IMR-90 (cell line): ENCODE measurements at regions not wholly inside any gene's neighbourhood (a gene's known extent, or its start where the extent isn't known, plus 50 kb on each side); places are given as distances from the start of the nearest gene placed in this dataset.

Source experiments
- ATAC-seq: fragments of 200-7000 bp; cut with Tn5 transposase; 2 replicates; pipeline ENCODE4 v1.9.1; 2020; ENCODE audit warnings: low read depth, mild to moderate bottlenecking, moderate library complexity
- BruUV-seq: library from RNA; stranded (reverse); fragments of 400-500 nt; replicated peaks from 2 replicates; lab custom pipeline; 2021; lab: Mats Ljungman, UMichigan
- CTCF ChIA-PET: fragments of 300-600 bp; formaldehyde crosslinking; extraction: SDS; loops from one replicate; lab custom pipeline; 2021; ENCODE audit warnings: antibody characterized with exemption; lab: Yijun Ruan, JAX
- POLR2A ChIA-PET: fragments of 300-600 bp; sonication (Branson Sonifier 250); formaldehyde crosslinking; loops from one replicate; lab custom pipeline; 2022; ENCODE audit warnings: antibody characterized with exemption; ENCODE audit not compliant: unreplicated experiment; lab: Charles Lee
- DNase-seq: peaks from one replicate; pipeline ENCODE4 v3.0.0; 2013
- H2AFZ ChIP-seq: replicated peaks from 2 replicates; pipeline ENCODE3; 2013; ENCODE audit warnings: low read length, mild to moderate bottlenecking; ENCODE audit not compliant: poor library complexity
- H2AK5ac ChIP-seq: 2 replicates; pipeline ENCODE4 v1.6.1; 2013; ENCODE audit warnings: low read depth, low read length, inconsistent platforms
- H2AK9ac ChIP-seq: replicated peaks from 2 replicates; pipeline ENCODE3; 2013; ENCODE audit warnings: mild to moderate bottlenecking, low read depth, low read length, moderate library complexity; ENCODE audit not compliant: poor library complexity
- H2BK120ac ChIP-seq: 2 replicates; pipeline ENCODE4 v1.6.1; 2013; ENCODE audit warnings: low read depth, low read length, inconsistent platforms
- H2BK15ac ChIP-seq: 3 replicates; pipeline ENCODE4 v1.6.1; 2013; ENCODE audit warnings: low read depth, low read length, inconsistent platforms
- H2BK20ac ChIP-seq: 2 replicates; pipeline ENCODE4 v1.6.1; 2013; ENCODE audit warnings: low read depth, mild to moderate bottlenecking, inconsistent platforms, low read length, moderate library complexity
- H2BK5ac ChIP-seq: 2 replicates; pipeline ENCODE4 v1.6.1; 2013; ENCODE audit warnings: mild to moderate bottlenecking, low read depth, low read length, inconsistent platforms; ENCODE audit not compliant: poor library complexity, severe bottlenecking
- H3K14ac ChIP-seq: replicated peaks from 2 replicates; pipeline ENCODE4 v1.6.1; 2013; ENCODE audit warnings: low read depth, low read length, inconsistent platforms
- H3K18ac ChIP-seq: 2 replicates; pipeline ENCODE4 v1.6.1; 2013; ENCODE audit warnings: low read depth, low read length, control low read depth
- H3K23ac ChIP-seq: 2 replicates; pipeline ENCODE4 v1.6.1; 2013; ENCODE audit warnings: low read depth, low read length, inconsistent platforms
- H3K27ac ChIP-seq: 2 replicates; pipeline ENCODE4 v1.5.1; 2013; ENCODE audit warnings: mild to moderate bottlenecking, control low read depth, low read length; ENCODE audit not compliant: insufficient read depth
- H3K27me3 ChIP-seq: 2 replicates; pipeline ENCODE4 v1.6.1; 2013; ENCODE audit warnings: low read length; ENCODE audit not compliant: control insufficient read depth, insufficient read depth
- H3K36me3 ChIP-seq: 2 replicates; pipeline ENCODE4 v1.6.1; 2013; ENCODE audit warnings: low read length, mixed read lengths; ENCODE audit not compliant: control insufficient read depth, insufficient read depth
- H3K4ac ChIP-seq: 2 replicates; pipeline ENCODE4 v1.6.1; 2013; ENCODE audit warnings: low read depth, low read length, inconsistent platforms
- H3K4me1 ChIP-seq: 2 replicates; pipeline ENCODE4 v1.6.1; 2013; ENCODE audit warnings: low read length, mixed read lengths; ENCODE audit not compliant: control insufficient read depth, insufficient read depth
- H3K4me2 ChIP-seq: 2 replicates; pipeline ENCODE4 v1.6.1; 2013; ENCODE audit warnings: low read depth, mild to moderate bottlenecking, control low read depth, low read length, moderate library complexity
- H3K4me3 ChIP-seq: 2 replicates; pipeline ENCODE4 v1.5.1; 2013; ENCODE audit warnings: low read depth, mild to moderate bottlenecking, control low read depth, low read length, moderate library complexity; ENCODE audit not compliant: insufficient read depth
- H3K56ac ChIP-seq: 2 replicates; pipeline ENCODE4 v1.6.1; 2013; ENCODE audit warnings: low read length, inconsistent platforms; ENCODE audit not compliant: insufficient read depth; ENCODE audit errors: extremely low read depth
- H3K79me1 ChIP-seq, 2 experiments: 2 replicates each; pipeline ENCODE4 v1.6.1; 2013; ENCODE audit warnings: low read length in 2 of 2, inconsistent platforms in 1 of 2, low read depth in 1 of 2
- H3K9ac ChIP-seq: 2 replicates; pipeline ENCODE4 v1.6.1; 2013; ENCODE audit warnings: low read depth, low read length, control low read depth
- H3K9me1 ChIP-seq: 2 replicates; pipeline ENCODE4 v1.6.1; 2013; ENCODE audit warnings: low read length, inconsistent platforms; ENCODE audit not compliant: insufficient read depth
- H3K9me3 ChIP-seq: 2 replicates; pipeline ENCODE4 v1.6.1; 2013; ENCODE audit warnings: low read length; ENCODE audit not compliant: control insufficient read depth, insufficient read depth
- H4K20me1 ChIP-seq: 2 replicates; pipeline ENCODE4 v1.6.1; 2013; ENCODE audit warnings: low read length, inconsistent platforms; ENCODE audit not compliant: insufficient read depth
- H4K5ac ChIP-seq: 2 replicates; pipeline ENCODE4 v1.6.1; 2013; ENCODE audit warnings: mild to moderate bottlenecking, low read depth, low read length, control low read depth
- H4K8ac ChIP-seq, 2 experiments: 2 replicates each; pipeline ENCODE4 v1.6.1; 2013; ENCODE audit warnings: low read depth in 2 of 2, low read length in 2 of 2, control low read depth in 1 of 2, inconsistent platforms in 1 of 2
- H4K91ac ChIP-seq: 2 replicates; pipeline ENCODE4 v1.6.1; 2013; ENCODE audit warnings: low read depth, low read length, inconsistent platforms; ENCODE audit not compliant: insufficient read depth
- BHLHE40 ChIP-seq: fragments of 150-350 bp; IDR thresholded peaks from 2 replicates; pipeline ENCODE4 v1.6.1; 2016; ENCODE audit warnings: mild to moderate bottlenecking, low read depth, low read length
- CHD1 ChIP-seq: IDR thresholded peaks from 2 replicates; pipeline ENCODE4 v1.6.1; 2012; ENCODE audit warnings: low read depth, low read length, improper control_type of control experiment
- MAFK ChIP-seq: IDR thresholded peaks from 2 replicates; pipeline ENCODE4 v1.6.1; 2012; ENCODE audit warnings: low read depth, low read length, improper control_type of control experiment
- MAZ ChIP-seq: IDR thresholded peaks from 2 replicates; pipeline ENCODE4 v1.6.1; 2012; ENCODE audit warnings: low read depth, mild to moderate bottlenecking, low read length, improper control_type of control experiment, moderate library complexity, borderline replicate concordance
- MXI1 ChIP-seq: IDR thresholded peaks from 2 replicates; pipeline ENCODE4 v1.6.1; 2012; ENCODE audit warnings: low read depth, mild to moderate bottlenecking, low read length, moderate library complexity, borderline replicate concordance
- RFX5 ChIP-seq: IDR thresholded peaks from 2 replicates; pipeline ENCODE4 v1.8.0; 2012; ENCODE audit warnings: low read depth, mild to moderate bottlenecking, low read length, moderate library complexity
- SMC3 ChIP-seq: fragments of 150-350 bp; IDR thresholded peaks from 2 replicates; pipeline ENCODE4 v1.6.1; 2016; ENCODE audit warnings: low read depth, mild to moderate bottlenecking, antibody characterized with exemption, low read length, moderate library complexity
- WGBS, 2 experiments: methylation state at CpG; one replicate each; pipeline versions ENCODE4 v1.1.5 to v1.1.7; 2013; ENCODE audit warnings: missing lambda C conversion rate in 2 of 2; ENCODE audit not compliant: insufficient read length in 1 of 2; ENCODE audit errors: extremely low coverage in 2 of 2; 5-methylcytosine and 5-hydroxymethylcytosine counted together
- dilution Hi-C: fragments of 300-500 bp; cut with HindIII; formaldehyde crosslinking; loops from one replicate; pipeline ENCODE4 v1.14.3; 2018; ENCODE audit warnings: low sequenced_read_pairs; ENCODE audit not compliant: unreplicated experiment
- in situ Hi-C: fragments of 300-500 bp; cut with MboI; formaldehyde crosslinking; loops from 3 replicates; pipeline ENCODE4 v1.14.3; 2019; ENCODE audit warnings: low sequenced_read_pairs, inconsistent platforms, mixed read lengths
- intact Hi-C: fragments of 100-400 bp; cut with micrococcal nuclease; formaldehyde crosslinking; loops from 2 replicates; pipeline ENCODE4 v1.10.0; 2022
- TF ChIP-seq, protein P1 (sequence below): conservative IDR thresholded peaks from 2 replicates; pipeline ENCODE4 v1.5.1; 2012; ENCODE audit warnings: mild to moderate bottlenecking, low read depth, low read length, improper control_type of control experiment
- TF ChIP-seq, protein P2 (sequence below): fragments of 150-350 bp; IDR thresholded peaks from 2 replicates; pipeline ENCODE4 v1.6.1; 2017; ENCODE audit warnings: mild to moderate bottlenecking, antibody characterized with exemption, low read length, low read depth

DNA sequence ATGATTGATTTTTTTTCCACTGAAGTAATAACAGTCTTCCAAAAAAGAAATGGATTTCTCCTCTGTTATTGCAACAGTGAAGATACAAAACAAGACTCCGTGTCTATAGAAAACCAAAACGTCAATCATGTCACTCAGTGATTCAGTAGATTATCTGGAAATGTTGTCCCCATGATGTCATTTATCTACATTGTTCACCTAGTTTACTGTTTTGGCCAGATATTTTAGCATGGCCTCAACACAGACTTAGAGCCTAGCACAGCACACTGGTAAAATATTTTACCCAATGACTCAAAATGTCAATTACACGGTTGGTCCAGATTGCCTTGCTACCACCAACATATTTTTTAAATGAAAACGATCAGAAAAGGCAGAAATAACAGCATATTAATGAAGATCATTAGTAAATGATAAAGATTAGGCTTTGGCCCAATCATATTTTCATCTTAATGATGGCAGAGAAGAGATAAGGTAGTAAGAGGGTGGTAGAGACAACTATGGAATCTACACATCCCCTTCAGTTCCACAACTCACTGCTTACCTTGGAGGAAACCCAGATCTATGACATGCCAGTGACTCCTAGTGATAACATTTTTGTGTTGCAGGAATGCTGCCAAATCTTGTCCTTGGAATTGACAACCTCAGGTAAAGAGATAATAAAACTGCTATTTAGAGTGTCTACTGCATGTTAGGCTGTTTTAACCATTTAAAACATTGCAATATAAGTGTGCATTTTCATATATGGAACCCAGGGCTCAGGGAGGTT lies 347.7 kb upstream of the ARPP21 start:
- no peak overlapping the region for H3K14ac ChIP-seq
- no peaks in the 10 kb centered on the region for H3K27me3 ChIP-seq
- H3K9me1 ChIP-seq: no peaks in the 10 kb centered on the region
- intact Hi-C loops (no loop called here), in situ Hi-C loops (no loop called here), dilution Hi-C loops (no loop called here)
- no peak overlapping the region for H2BK120ac ChIP-seq
- no peak overlapping the region for H2AK5ac ChIP-seq
- no peak overlapping the region for H3K27ac ChIP-seq
- no peak overlapping the region for H3K4me2 ChIP-seq
- no peak overlapping the region for H3K18ac ChIP-seq
- H4K8ac ChIP-seq: no peak overlapping the region
- BruUV-seq: no TSS peak
- H2BK15ac ChIP-seq: no peak overlapping the region
- no peak overlapping the region for H4K91ac ChIP-seq
- H3K56ac ChIP-seq: no peak overlapping the region
- no CpG with 5 or more reads among the region's 4 CpGs for WGBS, 2 experiments
- ATAC-seq (no peak), DNase-seq (no peak)
- H2AFZ ChIP-seq: no peak overlapping the region
- H3K9ac ChIP-seq: no peak overlapping the region
- H4K20me1 ChIP-seq: no peaks in the 10 kb centered on the region
- no peak overlapping the region for H4K5ac ChIP-seq
- H3K36me3 ChIP-seq: no peaks in the 10 kb centered on the region
- no peak overlapping the region for H3K4me3 ChIP-seq
- H3K79me1 ChIP-seq: no peaks in the 10 kb centered on the region
- POLR2A ChIA-PET: no interaction called here
- no peak overlapping the region for H3K4ac ChIP-seq
- H2AK9ac ChIP-seq: no peak overlapping the region
- no peaks in the 10 kb centered on the region for H3K4me1 ChIP-seq
- H3K9me3 ChIP-seq: peaks cover 7% of the 10 kb centered on the region
- no peak overlapping the region for H3K23ac ChIP-seq
- no peak overlapping the region for H2BK5ac ChIP-seq
- CTCF ChIA-PET: no interaction called here
- H2BK20ac ChIP-seq: no peak overlapping the region
- TF ChIP-seq BHLHE40 (no peak), CHD1 (no peak), MXI1 (no peak), SMC3 (no peak), MAFK (no peak), MAZ (no peak), RFX5 (no peak)
- TF ChIP-seq, protein P1, sequence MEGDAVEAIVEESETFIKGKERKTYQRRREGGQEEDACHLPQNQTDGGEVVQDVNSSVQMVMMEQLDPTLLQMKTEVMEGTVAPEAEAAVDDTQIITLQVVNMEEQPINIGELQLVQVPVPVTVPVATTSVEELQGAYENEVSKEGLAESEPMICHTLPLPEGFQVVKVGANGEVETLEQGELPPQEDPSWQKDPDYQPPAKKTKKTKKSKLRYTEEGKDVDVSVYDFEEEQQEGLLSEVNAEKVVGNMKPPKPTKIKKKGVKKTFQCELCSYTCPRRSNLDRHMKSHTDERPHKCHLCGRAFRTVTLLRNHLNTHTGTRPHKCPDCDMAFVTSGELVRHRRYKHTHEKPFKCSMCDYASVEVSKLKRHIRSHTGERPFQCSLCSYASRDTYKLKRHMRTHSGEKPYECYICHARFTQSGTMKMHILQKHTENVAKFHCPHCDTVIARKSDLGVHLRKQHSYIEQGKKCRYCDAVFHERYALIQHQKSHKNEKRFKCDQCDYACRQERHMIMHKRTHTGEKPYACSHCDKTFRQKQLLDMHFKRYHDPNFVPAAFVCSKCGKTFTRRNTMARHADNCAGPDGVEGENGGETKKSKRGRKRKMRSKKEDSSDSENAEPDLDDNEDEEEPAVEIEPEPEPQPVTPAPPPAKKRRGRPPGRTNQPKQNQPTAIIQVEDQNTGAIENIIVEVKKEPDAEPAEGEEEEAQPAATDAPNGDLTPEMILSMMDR: no peak
- TF ChIP-seq, protein P2, sequence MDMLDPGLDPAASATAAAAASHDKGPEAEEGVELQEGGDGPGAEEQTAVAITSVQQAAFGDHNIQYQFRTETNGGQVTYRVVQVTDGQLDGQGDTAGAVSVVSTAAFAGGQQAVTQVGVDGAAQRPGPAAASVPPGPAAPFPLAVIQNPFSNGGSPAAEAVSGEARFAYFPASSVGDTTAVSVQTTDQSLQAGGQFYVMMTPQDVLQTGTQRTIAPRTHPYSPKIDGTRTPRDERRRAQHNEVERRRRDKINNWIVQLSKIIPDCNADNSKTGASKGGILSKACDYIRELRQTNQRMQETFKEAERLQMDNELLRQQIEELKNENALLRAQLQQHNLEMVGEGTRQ: no peak
